HG03159 (cell line): ENCODE measurements at regions not wholly inside any gene's neighbourhood (a gene's known extent, or its start where the extent isn't known, plus 50 kb on each side); places are given as distances from the start of the nearest gene placed in this dataset.

Source experiments
- ATAC-seq: cut with Tn5 transposase; IDR thresholded peaks from one replicate; pipeline ENCODE4 v1.9.1; 2021; ENCODE audit warnings: mild to moderate bottlenecking, moderate library complexity; ENCODE audit not compliant: unreplicated experiment

GRCh38 chrX:6783912-6784311 is 249.0 kb upstream of the VCX3A start:
- no peak for ATAC-seq

GRCh38 chrX:6782831-6783230 is 247.9 kb upstream of the VCX3A start:
- no peak for ATAC-seq

- ATAC-seq: no peak
Measured at GRCh38 chrX:6778544-6779503, 243.9 kb upstream of the VCX3A start.

GRCh38 chrX:6777238-6778002 is 242.5 kb upstream of the VCX3A start:
- ATAC-seq: peak; percentile 76

- no peak for ATAC-seq
Measured at GRCh38 chrX:6770936-6771335, 236.0 kb upstream of the VCX3A start.

GRCh38 chrX:6768881-6769280 is 234.0 kb upstream of the VCX3A start:
- ATAC-seq: no peak

GRCh38 chrX:6761251-6761650 is 226.3 kb upstream of the VCX3A start:
- no peak for ATAC-seq

- no peak for ATAC-seq
Measured at GRCh38 chrX:6759655-6760375, 224.9 kb upstream of the VCX3A start.

GRCh38 chrX:6758234-6758633 is 223.3 kb upstream of the VCX3A start:
- no peak for ATAC-seq

GRCh38 chrX:6757631-6758030 is 222.7 kb upstream of the VCX3A start:
- ATAC-seq: no peak

- no peak for ATAC-seq
Measured at GRCh38 chrX:6748595-6748994, 213.7 kb upstream of the VCX3A start.

GRCh38 chrX:6738518-6739470 is 203.9 kb upstream of the VCX3A start:
- peak; percentile 98 for ATAC-seq

GRCh38 chrX:6734844-6735634 is 200.1 kb upstream of the VCX3A start:
- ATAC-seq: no peak

GRCh38 chrX:6732101-6732500 is 197.2 kb upstream of the VCX3A start:
- no peak for ATAC-seq

GRCh38 chrX:6729626-6730025 is 194.7 kb upstream of the VCX3A start:
- ATAC-seq: no peak

GRCh38 chrX:6718766-6719165 is 183.8 kb upstream of the VCX3A start:
- ATAC-seq: peak; percentile 72

GRCh38 chrX:6708676-6709380 is 173.9 kb upstream of the VCX3A start:
- ATAC-seq: no peak

- ATAC-seq: no peak
Measured at GRCh38 chrX:6708041-6708440, 173.1 kb upstream of the VCX3A start.

- no peak for ATAC-seq
Measured at GRCh38 chrX:6707497-6707896, 172.6 kb upstream of the VCX3A start.
